Heart left ventricle (tissue), 16 donors: ENCODE measurements at regions not wholly inside any gene's neighbourhood (a gene's known extent, or its start where the extent isn't known, plus 50 kb on each side); places are given as distances from the start of the nearest gene placed in this dataset.

Experiments
- ATAC-seq, 4 donors: fragments of 200-7000 bp; cut with Tn5 transposase; one replicate each; pipeline ENCODE4 v1.9.1; 2020 to 2022; ENCODE audit warnings: moderate library complexity in 4 of 4, mild to moderate bottlenecking in 3 of 4, moderate number of reproducible peaks in 1 of 4
- DNase-seq, 5 donors: peaks; one replicate each; pipeline ENCODE4 v3.0.0-alpha.2; 2020
- H3K27ac ChIP-seq, 12 donors: fragments of 200-600 bp; sonication (generic) in 4 of 12; one replicate each; pipeline versions ENCODE4 v1.5.0 to v1.8.0; 2016 to 2022; ENCODE audit warnings: mild to moderate bottlenecking in 2 of 12
- H3K27me3 ChIP-seq, 9 donors: fragments of 200-600 bp; sonication (generic) in 2 of 9; one replicate each; pipeline versions ENCODE4 v1.5.1 to v1.8.0; 2016 to 2022; ENCODE audit warnings: mild to moderate bottlenecking in 3 of 9
- H3K36me3 ChIP-seq, 9 donors: fragments of 200-600 bp; sonication (generic) in 2 of 9; one replicate each; pipeline versions ENCODE4 v1.5.0 to v1.8.0; 2018 to 2022; ENCODE audit warnings: mild to moderate bottlenecking in 2 of 9
- H3K4me1 ChIP-seq, 12 donors: fragments of 200-600 bp; sonication (generic) in 4 of 12; one replicate each; pipeline versions ENCODE4 v1.5.0 to v1.8.0; 2016 to 2022; ENCODE audit warnings: mild to moderate bottlenecking in 3 of 12
- H3K4me3 ChIP-seq, 12 donors: fragments of 200-600 bp; sonication (generic) in 4 of 12; one replicate each; pipeline versions ENCODE4 v1.5.0 to v1.8.0; 2017 to 2022; ENCODE audit warnings: mild to moderate bottlenecking in 9 of 12, moderate library complexity in 4 of 12
- H3K9me3 ChIP-seq, 12 donors: fragments of 200-600 bp; sonication (generic) in 4 of 12; one replicate each; pipeline versions ENCODE4 v1.5.0 to v1.8.0; 2016 to 2022; ENCODE audit warnings: mild to moderate bottlenecking in 1 of 12
- CTCF ChIP-seq, 12 donors: fragments of 200-600 bp; sonication (generic) in 4 of 12; IDR thresholded peaks; one replicate each; pipeline versions ENCODE4 v1.5.0 to v1.8.0; 2018 to 2022; ENCODE audit warnings: antibody characterized with exemption in 12 of 12, mild to moderate bottlenecking in 5 of 12
- POLR2A ChIP-seq, 2 donors: fragments of 450-650 bp; IDR thresholded peaks; one replicate each; pipeline ENCODE4 v1.6.1; 2017; ENCODE audit warnings: antibody characterized with exemption in 2 of 2, mild to moderate bottlenecking in 2 of 2, moderate library complexity in 2 of 2
- WGBS, 4 donors: extraction: QIAGEN DNeasy Blood & Tissue Kit in 2 of 4; methylation state at CpG; one replicate each; pipeline versions ENCODE4 v1.1.5 to v1.1.7; 2013 to 2018; 5-methylcytosine and 5-hydroxymethylcytosine counted together
- intact Hi-C, 10 donors: fragments of 100-400 bp; cut with DNase I; formaldehyde crosslinking; loops; one replicate each; pipeline versions ENCODE4 v1.11.1 to v1.14.2; 2022
- donor health status: ischemic (EF 13 %, LVEDD 7.1; RV severe dilation, severe dysfunction).
- donor health status: healthy with polysubstance abuse.
- donor health status: DM: no; HTN: yes; CAD: no.
- donor health status: DM: no; HTN: no; CAD: no.
- donor health status: ischemic (EF 25% LVEDD 6.9; RV normal size, moderate dysfunction).
- donor health status: ischemic (EF 25% LVEDD 5.7; RV mildly dilated, moderate dysfunction).
- donor health status: healthy.
- donor health status: DM: yes; HTN: yes; CAD: no.
- donor health status: ischemic (EF 35%, LVEDD 5.7; RV mildly dilated, moderate dysfunction).
- donor health status: nonischemic (EF 11% LVEDD 7.7; RV severe dilation, severe dysfunction).
- donor health status: DM: yes; HTN: yes; CAD: no.
- donor health status: PGD.
- donor health status: ischemic (EF 29% LVEDD 5.4; RV normal size, mild dysfunction).
- donor health status: nonischemic (EF 23%, LVEDD 6.1; RV moderate dilation, normal function).

- H3K4me1 ChIP-seq, result no peaks in the 10 kb centered on the region
- no peak overlapping the region for H3K27ac ChIP-seq
- ATAC-seq (no peak), DNase-seq (no peak)
- no peaks in the 10 kb centered on the region for H3K36me3 ChIP-seq
- TF ChIP-seq POLR2A (IDR thresholded peaks at IDR 0.05) (no peak), CTCF (IDR thresholded peaks at IDR 0.05) (no peak)
- no peaks in the 10 kb centered on the region for H3K27me3 ChIP-seq
- intact Hi-C loops, result no loop called here
- 80 to 91% (median 83%) methylated on average over 9 to 11 of the region's 11 CpGs for WGBS, 4 donors
- H3K9me3 ChIP-seq, result no peaks in the 10 kb centered on the region
- no peak overlapping the region for H3K4me3 ChIP-seq
These were observed 121.3 kb upstream of the NXPH2 start for GRCh38 chr2:138901530-138901929.

GRCh38 chr2:138898855-138899254, 118.7 kb upstream of the NXPH2 start:
- H3K4me1 ChIP-seq, result no peaks in the 10 kb centered on the region
- intact Hi-C loops, result no loop called here
- no peak overlapping the region for H3K4me3 ChIP-seq
- no peak for DNase-seq
- H3K36me3 ChIP-seq, result no peaks in the 10 kb centered on the region
- no peaks in the 10 kb centered on the region for H3K27me3 ChIP-seq
- no peaks in the 10 kb centered on the region for H3K9me3 ChIP-seq
- H3K27ac ChIP-seq, result no peak overlapping the region
- no peak for ATAC-seq
- TF ChIP-seq CTCF (IDR thresholded peaks at IDR 0.05) (no peak), POLR2A (IDR thresholded peaks at IDR 0.05) (no peak)

- no peaks in the 10 kb centered on the region for H3K36me3 ChIP-seq
- intact Hi-C loops, result no loop called here
- H3K9me3 ChIP-seq, result no peaks in the 10 kb centered on the region
- no peaks in the 10 kb centered on the region for H3K4me1 ChIP-seq
- 85 to 91% (median 86%) methylated on average over 6 to 12 of the region's 12 CpGs for WGBS, 4 donors
- H3K27me3 ChIP-seq, result no peaks in the 10 kb centered on the region
- TF ChIP-seq POLR2A (IDR thresholded peaks at IDR 0.05) (no peak), CTCF (IDR thresholded peaks at IDR 0.05) (no peak)
- no peak overlapping the region for H3K4me3 ChIP-seq
- DNase-seq (no peak), ATAC-seq (no peak)
- H3K27ac ChIP-seq, result no peak overlapping the region
These were observed 117.1 kb upstream of the NXPH2 start for GRCh38 chr2:138897274-138897673.

- intact Hi-C loops, result no loop called here
- ATAC-seq (no peak), DNase-seq (no peak)
- H3K4me3 ChIP-seq, result no peak overlapping the region
- no peaks in the 10 kb centered on the region for H3K36me3 ChIP-seq
- no peaks in the 10 kb centered on the region for H3K4me1 ChIP-seq
- no peaks in the 10 kb centered on the region for H3K9me3 ChIP-seq
- H3K27me3 ChIP-seq, result no peaks in the 10 kb centered on the region
- TF ChIP-seq POLR2A (IDR thresholded peaks at IDR 0.05), result no peak
- no peak for TF ChIP-seq CTCF (IDR thresholded peaks at IDR 0.05)
- 64 to 70% (median 65%) methylated on average over 3 of the region's 3 CpGs for WGBS, 4 donors
- H3K27ac ChIP-seq, result no peak overlapping the region
These were observed 113.6 kb upstream of the NXPH2 start for GRCh38 chr2:138893746-138894145.
